GM19455 (cell line): ENCODE measurements at regions not wholly inside any gene's neighbourhood (a gene's known extent, or its start where the extent isn't known, plus 50 kb on each side); places are given as distances from the start of the nearest gene placed in this dataset.

Experiments used
- ATAC-seq: cut with Tn5 transposase; IDR thresholded peaks from one replicate; pipeline ENCODE4 v1.9.1; 2021; ENCODE audit not compliant: unreplicated experiment

- no peak for ATAC-seq
Measured at GRCh38 chr1:81634294-81634693, 166.4 kb upstream of the ADGRL2 start.

DNA sequence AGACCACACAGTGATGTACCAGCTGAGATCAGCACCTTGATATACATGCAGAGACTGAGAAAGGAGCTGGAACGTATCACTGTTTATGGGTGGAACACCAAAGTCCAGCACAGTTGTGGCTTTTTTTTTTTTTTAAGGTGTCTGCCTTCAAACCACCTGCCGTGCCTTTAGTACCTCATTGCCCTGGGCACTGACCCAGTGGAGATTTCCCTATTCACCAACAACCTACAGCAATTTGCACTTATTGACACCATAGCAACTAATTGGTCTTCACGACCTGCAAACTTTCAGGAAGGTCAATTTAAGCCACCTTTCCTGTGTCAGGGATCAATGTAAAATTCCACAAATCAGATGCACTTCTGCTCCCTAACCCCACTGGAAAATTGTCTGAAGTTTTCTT lies 181.6 kb upstream of the ADGRL2 start:
- no peak for ATAC-seq

- ATAC-seq, result no peak
Measured at GRCh38 chr1:81618376-81618775, 182.4 kb upstream of the ADGRL2 start.

DNA sequence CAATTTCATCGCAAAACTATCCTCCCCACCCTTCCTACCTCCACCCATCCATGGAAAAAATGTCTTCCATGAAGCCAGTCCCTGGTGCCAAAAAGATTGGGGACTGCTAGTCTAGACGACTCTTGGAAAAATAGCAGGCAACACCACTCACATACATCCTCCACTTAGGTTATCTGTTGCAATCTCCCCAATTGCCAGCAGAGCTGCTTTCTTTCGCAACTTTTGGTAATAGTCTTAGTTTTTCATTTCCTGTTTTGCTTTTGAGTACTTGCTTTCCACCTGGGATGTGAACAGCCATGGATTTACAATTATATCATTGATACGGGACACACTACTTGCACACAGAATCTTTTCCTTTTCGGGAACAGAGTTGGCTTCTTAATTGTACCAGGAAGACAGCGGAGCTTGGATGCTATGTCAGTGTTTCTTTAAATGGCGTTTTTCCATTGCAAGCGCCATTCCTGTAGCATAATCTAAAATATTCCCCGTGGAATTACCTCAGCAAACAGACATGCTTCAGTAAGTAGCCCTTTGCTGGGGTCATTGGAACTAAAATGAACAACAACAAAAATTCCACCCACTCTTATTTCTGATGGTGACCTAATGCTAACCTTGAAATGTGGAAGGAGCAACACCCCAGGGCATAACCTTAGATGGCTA lies 183.3 kb upstream of the ADGRL2 start:
- ATAC-seq, result no peak

- no peak for ATAC-seq
Measured at GRCh38 chr1:81613803-81614202, 186.9 kb upstream of the ADGRL2 start.

- no peak for ATAC-seq
Measured at GRCh38 chr1:81607924-81608323, 192.8 kb upstream of the ADGRL2 start.

DNA sequence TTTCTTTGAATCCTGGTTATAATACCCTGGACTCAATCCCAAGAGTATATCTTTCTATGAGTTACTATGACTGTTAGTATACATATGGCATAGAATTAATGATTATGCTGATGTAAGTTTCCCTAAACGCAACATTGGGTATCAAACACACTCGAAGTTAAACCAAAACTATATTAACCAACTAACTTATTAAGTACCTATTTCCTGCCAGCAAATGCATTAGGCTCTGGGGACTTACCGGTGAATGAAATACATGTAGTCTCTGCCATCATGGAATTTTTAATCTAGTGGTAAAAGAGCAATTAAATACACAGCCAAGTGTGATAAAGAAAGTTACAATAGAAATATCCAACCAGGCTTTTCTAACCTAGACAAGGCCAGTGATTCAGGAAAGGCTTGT lies 193.6 kb upstream of the ADGRL2 start:
- no peak for ATAC-seq

DNA sequence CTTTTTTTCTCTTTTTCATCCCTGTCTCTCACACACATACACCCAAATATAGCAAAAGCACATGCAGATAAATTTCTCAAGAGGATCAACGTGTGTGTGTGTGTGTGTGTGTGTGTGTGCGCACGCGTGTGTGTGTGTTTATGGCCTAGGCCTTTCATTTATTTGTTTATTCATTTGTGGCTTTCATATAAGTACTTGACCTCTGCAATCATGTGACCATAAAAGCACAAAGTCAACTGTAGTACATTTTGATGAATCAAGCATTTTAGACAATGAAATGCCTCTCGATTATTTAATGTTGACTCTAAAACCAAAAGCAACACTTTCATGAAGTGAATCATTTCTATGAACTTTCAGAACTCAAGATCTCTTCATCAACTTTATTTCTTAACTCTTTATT lies 194.1 kb upstream of the ADGRL2 start:
- no peak for ATAC-seq

DNA sequence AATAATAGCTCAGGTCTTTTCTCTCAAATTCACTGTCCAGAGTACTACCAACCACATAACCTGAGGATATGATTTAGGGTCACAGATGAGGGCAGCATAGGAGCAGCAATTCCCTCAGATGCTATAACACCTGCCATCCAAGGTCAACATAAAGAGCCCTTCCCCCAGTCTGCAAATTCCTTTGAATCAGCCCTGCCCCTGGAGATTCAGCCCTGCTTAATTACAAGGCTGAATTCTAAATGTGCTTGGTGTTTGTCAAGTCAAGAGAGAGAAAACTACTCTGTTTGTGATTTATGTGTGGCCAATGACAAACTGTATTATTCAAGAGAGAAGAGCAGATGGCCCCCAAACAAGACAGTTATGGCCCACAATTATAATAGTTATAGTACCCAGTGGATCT lies 195.7 kb upstream of the ADGRL2 start:
- ATAC-seq, result no peak

- no peak for ATAC-seq
Measured at GRCh38 chr1:81600878-81601622, 199.7 kb upstream of the ADGRL2 start.

DNA sequence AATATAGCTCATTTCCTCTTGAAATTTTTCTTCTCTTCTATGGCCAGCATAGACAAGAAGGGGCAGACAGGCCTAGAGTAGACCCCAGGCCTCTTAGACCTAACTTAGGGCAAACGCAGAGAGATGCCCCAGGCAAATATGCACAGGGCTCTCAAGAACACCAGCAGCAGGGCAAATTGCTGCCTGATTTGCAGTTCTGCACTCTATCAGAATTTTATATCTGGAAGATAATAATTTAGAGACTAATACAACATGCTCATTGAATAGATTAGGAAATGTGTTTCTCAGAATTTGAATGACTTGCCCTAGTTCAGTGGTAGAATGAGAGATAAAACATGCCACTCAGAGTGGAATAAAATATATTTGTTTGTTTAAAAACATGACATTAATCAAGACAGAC lies 200.4 kb upstream of the ADGRL2 start:
- no peak for ATAC-seq

- ATAC-seq, result no peak
Measured at GRCh38 chr1:81598623-81599022, 202.1 kb upstream of the ADGRL2 start.

DNA sequence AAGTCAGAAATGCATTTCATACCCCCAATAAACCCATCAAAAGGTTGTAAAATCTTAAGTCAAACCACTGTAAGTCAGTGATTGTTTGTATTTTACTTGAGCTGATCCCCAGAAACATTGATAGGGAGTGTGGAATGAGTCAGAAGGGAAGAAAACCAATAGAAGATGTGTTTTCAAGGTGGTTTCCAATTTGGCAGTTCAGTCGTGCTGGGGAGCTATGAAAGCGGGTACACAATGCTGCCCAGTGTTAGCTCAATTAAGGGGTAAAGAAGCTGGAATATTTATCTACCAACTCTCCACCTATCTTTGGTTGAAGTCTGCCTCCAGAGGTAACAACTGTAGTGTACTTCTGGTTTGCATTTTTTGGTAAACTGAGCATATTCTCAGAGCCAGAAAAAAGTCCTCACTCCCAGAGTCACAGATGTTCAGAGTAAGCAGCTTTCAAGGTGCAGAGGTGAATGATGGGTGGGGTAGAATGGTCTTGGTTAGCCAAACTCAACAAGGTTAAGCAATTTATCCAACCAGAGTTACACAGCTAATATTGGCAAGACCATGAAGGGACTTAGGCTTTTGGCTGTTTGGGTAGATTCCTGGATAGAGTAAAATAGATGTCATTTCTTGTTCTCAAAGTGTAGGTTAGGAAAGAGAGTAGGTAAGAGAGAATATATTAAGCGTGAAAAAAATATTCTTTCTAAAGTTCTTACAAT lies 202.9 kb upstream of the ADGRL2 start:
- ATAC-seq, result no peak

GRCh38 chr1:81596341-81596740 lies 204.4 kb upstream of the ADGRL2 start:
- no peak for ATAC-seq

DNA sequence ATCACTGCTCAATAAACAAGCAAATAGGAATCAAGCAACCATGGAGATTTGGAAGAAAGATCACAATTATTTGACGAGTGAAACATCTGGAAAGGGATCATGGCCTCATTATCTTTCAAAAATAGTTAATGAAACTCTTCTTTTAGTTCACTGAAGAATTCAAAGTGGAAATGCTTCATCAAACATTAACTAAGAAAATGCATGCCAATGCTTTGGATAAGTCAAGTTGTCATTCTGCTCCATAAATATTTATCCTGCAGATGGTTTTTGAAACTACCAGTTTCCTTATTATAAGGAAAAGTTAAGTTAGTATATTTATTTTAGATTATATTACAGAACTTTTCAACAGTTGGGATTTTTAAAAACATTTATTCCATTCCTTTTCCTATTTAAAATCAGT lies 206.5 kb upstream of the ADGRL2 start:
- no peak for ATAC-seq

DNA sequence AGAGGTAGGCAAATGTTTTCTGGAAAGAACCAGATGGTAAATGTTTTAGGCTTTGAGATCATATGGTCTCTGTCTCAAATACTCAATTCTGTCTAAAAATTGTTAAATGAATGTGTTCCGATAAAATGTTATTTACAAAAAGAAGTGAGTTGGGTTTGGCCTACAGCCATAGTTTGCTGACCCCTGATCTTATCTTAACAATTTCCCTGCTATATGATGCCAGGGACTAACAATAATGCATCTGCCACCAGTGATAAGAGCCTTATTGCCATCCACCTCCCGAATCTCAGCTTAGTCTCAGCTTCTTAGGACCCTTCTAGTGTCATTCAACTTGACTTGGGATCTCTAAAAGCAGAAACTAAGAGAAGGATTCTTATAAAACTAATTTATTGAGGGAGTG lies 208.5 kb upstream of the ADGRL2 start:
- no peak for ATAC-seq

GRCh38 chr1:81590171-81590570 lies 210.6 kb upstream of the ADGRL2 start:
- ATAC-seq, result no peak

DNA sequence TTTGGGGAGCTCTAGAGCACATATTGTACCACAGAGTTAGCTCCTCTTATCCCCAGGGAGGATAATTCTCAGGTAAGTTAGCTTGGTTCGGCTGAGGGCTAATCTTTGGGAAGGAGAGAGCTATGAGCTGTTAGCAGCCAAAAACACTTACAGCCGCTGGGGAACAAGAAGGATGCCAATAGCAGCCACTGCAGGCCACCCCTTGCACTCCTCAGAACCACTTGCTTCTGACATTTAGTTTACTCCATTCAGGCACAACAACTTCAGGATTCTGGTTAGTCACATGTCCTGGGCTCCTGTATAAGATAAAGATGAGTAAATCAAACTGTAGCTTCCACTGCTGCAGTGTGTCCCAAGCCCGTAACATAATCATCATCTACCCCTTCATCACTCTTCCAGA lies 212.6 kb upstream of the ADGRL2 start:
- no peak for ATAC-seq

- no peak for ATAC-seq
Measured at GRCh38 chr1:81587426-81587825, 213.3 kb upstream of the ADGRL2 start.

GRCh38 chr1:81585371-81585770 lies 215.4 kb upstream of the ADGRL2 start:
- no peak for ATAC-seq

GRCh38 chr1:81584398-81584797 lies 216.3 kb upstream of the ADGRL2 start:
- ATAC-seq, result no peak

- no peak for ATAC-seq
Measured at GRCh38 chr1:81583878-81584277, 216.9 kb upstream of the ADGRL2 start.
